KBM-7 (cell line): ENCODE measurements at regions not wholly inside any gene's neighbourhood (a gene's known extent, or its start where the extent isn't known, plus 50 kb on each side); places are given as distances from the start of the nearest gene placed in this dataset.
A peak's percentile ranks its signal among the peaks of the same experiment; 100 is the strongest.

ENCODE experiments used
- DNase-seq: peaks from one replicate; pipeline ENCODE4 v3.0.0-alpha.2; 2015
- in situ Hi-C: fragments of 300-500 bp; cut with MboI; formaldehyde crosslinking; loops from 2 replicates; pipeline ENCODE4 v1.14.3; 2020; ENCODE audit warnings: low sequenced_read_pairs, low pct_unique_long_range_greater_than_20kb, mixed read lengths

GRCh38 chr15:38149315-38149714 is 103.3 kb upstream of the SPRED1 start:
- in situ Hi-C loops: no loop called here
- DNase-seq: no peak

DNA sequence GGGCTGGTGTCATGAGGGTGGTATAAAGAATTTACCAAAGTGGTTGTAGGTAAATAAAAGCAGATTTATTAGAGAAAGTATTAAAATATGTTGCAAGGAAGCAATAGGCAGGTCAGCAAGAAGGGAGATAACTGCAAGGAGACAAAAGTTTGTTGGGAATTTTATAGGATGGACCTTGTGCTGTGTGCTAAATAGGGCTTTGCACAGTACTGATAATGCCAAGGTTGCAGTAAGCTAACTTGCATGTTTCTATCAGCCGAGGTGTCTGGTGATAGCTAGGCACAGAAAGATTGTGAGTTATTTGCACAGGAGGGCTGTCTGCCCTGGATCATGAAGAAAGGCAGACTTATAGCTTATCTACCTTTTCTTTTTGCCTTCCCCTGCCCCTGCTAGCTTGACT is 102.5 kb upstream of the SPRED1 start:
- in situ Hi-C loops: no loop called here
- DNase-seq: no peak

- DNase-seq: no peak
- in situ Hi-C loops: no loop called here
Measured at GRCh38 chr15:38150794-38151193, 101.8 kb upstream of the SPRED1 start.

- in situ Hi-C loops: no loop called here
- DNase-seq: peak; percentile 10
Measured at GRCh38 chr15:38153781-38154180, 98.9 kb upstream of the SPRED1 start.

DNA sequence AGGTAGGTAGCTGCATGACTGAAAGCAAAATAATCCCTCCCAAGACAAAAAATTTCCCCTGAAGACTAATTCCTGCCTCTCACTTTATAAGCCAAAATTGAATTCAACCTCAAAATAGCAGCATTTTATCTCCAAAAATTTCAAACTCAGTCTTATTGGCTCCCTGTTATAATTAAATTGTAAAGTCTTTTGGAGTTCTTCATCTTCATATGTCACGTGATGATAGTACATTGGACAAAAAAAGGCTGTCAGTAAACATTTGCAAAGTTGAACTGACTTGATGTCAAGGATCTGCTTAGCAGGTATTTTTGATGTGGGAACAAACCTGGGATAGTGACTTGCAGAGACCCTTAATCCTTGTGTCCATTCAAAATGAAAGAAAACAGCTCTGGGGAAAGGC is 98.4 kb upstream of the SPRED1 start:
- in situ Hi-C loops: no loop called here

DNA sequence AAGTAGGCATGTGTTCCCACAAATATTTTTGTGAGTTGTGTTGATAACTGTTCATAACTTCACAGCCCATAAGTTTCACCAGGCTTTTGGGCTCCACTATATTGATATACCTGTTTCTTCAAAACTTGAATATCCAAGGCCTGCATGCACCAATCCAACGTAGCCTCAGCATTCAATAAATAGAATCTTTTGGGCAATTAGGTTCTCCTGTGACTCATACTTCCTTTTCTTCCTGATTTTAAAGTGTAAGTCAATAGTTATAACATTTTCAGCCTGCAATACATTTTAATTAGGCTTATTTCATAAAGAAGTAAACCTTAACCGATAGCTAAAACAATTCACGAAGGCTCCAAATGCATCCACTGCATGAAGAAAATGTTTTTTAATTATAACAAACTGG is 97.8 kb upstream of the SPRED1 start:
- DNase-seq: no peak
- in situ Hi-C loops: no loop called here

More for the DNA sequence above, 98.4 kb upstream of the SPRED1 start:
- DNase-seq: no peak

- in situ Hi-C loops: no loop called here
- no peak for DNase-seq
Measured at GRCh38 chr15:38163658-38164057, 89.0 kb upstream of the SPRED1 start.

DNA sequence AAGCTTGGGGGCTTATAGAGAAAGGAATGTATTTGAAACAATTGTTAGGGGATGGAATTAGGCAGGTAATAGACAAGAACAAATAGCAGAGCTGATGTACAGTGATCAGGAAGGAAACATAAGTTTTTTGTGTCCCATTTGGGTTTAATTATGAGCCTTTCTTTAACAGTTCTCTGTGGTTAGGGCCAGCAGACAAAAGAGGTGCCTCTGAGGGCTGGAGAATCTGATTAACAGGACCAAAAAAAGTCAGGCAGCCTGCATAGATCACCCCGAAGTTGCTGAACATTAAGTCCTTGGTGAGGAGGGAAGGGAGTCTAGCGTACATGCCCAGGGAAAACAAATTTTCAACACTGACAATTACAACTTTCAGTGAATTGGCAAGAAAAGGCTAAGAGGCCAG is 88.6 kb upstream of the SPRED1 start:
- DNase-seq: no peak
- in situ Hi-C loops: no loop called here

DNA sequence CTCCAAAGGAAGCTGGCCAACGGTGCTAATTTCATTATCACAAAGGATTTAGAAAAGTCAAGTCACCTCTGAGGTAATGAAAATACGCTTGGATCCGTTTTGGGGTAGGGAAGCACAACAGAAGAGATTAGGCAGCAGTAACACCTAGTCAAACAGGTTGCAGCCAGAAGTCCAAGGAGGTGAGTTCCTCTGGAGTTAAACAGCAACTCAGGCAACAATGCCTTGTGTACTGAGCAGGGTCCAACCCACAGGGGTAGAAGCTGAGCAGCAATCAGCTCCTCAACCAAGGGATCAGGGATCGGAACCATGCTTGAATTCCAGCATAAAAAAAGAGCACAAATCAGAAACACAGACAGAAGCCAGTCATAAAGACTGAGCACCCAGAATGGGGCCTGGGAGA is 88.1 kb upstream of the SPRED1 start:
- in situ Hi-C loops: no loop called here
- no peak for DNase-seq

DNA sequence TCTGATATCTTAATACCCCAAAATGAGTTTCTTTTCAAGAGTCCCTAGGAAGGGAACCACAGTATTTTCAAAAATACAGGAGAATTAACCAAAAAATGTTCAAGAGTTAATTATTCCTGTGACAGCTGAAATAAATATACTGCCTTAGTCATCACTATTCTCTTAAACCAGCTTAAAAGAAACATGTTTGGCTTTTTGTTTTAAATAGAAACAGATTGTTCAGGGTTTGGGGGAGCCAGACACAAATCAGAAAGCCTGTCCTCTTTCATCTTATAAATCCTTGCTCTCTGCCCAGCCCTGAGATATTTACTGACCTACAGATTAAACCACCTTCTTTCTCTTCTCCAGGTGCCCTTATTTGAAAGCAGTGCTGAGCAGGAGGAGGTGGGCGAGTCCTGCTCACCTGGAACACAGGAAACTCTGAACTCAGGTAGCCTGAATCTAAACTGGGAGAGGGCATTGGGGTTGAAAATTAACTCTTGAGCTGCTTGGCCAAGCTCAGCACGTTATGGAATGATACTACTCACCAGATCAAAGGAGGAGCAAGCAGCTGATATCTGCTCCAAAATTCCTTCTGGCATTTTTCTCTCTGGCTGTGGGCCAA is 84.1 kb upstream of the SPRED1 start:
- in situ Hi-C loops: no loop called here
- DNase-seq: no peak

- no peak for DNase-seq
- in situ Hi-C loops: no loop called here
Measured at GRCh38 chr15:38171973-38172372, 80.7 kb upstream of the SPRED1 start.

- in situ Hi-C loops: no loop called here
Measured at GRCh38 chr15:38174691-38175090, 77.9 kb upstream of the SPRED1 start.

GRCh38 chr15:38176155-38176554 is 76.5 kb upstream of the SPRED1 start:
- in situ Hi-C loops: no loop called here
- no peak for DNase-seq

More at GRCh38 chr15:38174691-38175090, 77.9 kb upstream of the SPRED1 start:
- DNase-seq: no peak

DNA sequence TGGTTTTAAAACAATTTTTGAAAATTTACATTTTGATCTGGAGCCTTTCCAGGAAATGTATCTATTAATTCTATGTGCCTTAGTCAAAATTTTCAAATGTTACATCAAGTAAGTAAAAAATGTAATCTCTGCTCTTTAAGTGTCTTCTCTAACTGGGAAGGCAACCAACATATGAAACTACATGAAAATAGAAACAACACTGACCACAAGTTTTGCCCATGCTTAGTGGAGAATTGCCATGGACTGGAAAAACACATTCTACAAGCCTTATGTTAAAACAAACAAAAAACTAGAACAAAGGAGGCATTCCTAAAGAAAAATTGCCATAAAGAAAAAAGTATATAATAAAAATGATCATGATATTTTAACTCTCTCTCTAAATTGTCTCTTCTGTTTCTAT is 75.9 kb upstream of the SPRED1 start:
- no peak for DNase-seq
- in situ Hi-C loops: no loop called here

GRCh38 chr15:38182900-38183299 is 69.7 kb upstream of the SPRED1 start:
- in situ Hi-C loops: no loop called here
- no peak for DNase-seq

DNA sequence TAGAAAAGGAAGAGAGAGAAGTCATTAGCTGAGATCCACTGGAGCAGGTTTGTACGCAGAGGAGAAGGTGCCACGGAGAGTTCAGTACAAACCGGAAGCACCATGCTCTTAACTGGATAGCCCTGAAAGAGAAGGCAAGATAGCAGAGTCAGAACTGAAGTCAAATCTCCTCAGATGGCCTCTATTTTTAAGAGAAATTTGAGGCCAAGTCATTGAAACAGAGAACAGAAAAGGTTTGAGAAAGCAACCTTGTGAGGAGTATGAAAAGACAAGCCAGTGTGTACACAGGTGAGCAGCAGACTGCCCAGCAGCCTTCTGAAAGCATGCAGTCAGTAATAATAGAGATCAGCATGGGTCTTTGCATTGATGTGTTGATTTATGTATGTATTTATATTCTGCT is 66.1 kb upstream of the SPRED1 start:
- in situ Hi-C loops: no loop called here
- DNase-seq: no peak

DNA sequence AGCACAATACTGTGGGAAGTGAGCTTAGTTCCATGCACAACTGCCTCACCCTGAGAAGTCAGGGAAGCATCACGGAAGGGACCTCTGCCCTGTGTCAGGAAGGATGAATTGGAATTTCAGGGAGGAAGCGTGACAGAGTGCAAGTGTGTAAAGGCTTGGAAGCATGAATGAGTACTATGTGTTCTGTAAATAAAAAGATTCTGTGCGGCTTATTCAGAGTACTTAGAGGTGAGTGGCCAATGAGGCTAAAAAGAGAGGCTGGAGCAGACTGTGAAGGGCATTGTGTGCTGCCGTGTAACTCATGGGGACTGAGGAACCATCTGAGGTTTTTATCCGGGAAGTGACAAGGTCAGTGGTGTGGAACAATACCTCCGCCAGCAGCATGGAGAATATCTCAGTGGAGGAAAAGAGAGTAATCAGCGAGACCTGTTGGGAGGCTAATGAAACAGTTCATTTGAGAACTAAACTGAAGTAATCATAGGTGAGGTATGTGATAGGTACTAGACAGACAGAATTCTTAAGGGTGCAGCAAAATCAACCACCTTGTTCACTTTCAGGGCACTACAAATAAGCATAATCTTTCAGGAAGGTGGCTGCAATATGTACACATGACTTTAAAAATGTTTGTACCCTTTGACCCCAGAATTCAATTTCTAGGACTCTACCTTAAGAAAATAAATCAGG is 64.9 kb upstream of the SPRED1 start:
- in situ Hi-C loops: no loop called here
- DNase-seq: no peak

- DNase-seq: no peak
- in situ Hi-C loops: no loop called here
Measured at GRCh38 chr15:38189671-38190295, 62.9 kb upstream of the SPRED1 start.

GRCh38 chr15:38190501-38190900 is 62.1 kb upstream of the SPRED1 start:
- DNase-seq: no peak
- in situ Hi-C loops: no loop called here

DNA sequence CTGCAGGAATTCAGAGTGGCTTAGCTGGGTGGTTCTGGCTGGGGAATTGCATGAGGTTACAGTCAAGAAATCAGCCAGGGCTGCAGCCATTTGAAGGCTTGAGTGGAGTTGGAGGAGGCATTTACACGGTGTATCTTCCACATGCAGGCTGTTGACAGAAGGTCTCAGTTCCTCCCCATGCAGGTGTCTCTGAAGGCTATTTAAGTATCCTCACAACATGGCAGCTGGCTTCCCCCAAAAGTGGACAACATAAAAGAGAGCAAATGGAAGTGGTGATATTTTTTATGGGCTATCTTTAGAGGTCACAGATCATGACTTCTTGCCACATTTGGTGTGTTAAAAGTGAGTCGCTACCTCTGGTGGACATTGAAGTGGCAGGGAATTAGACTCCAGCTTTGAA is 60.1 kb upstream of the SPRED1 start:
- in situ Hi-C loops: no loop called here
- DNase-seq: no peak

DNA sequence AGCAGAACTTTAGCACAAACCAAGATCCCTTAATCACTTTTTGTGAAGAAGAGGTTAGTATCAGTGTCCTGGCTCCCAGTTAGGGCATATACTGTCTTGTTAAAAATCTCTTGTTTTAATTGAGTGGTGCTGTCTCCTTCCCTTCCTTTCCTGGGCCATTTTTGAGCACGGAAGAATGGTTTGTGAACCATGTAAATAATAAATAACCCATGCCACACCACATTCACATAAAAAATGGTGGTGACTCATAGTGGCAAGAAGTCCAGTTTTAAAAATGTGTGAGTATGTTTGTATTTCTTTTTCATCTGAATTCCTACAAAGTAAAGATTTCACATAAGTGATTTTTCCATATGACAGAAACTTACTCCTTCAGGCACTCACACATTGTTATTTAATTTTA is 59.1 kb upstream of the SPRED1 start:
- in situ Hi-C loops: no loop called here
- DNase-seq: no peak
